ENCODE measurements at regions not wholly inside any gene's neighbourhood (a gene's known extent, or its start where the extent isn't known, plus 50 kb on each side); places are given as distances from the start of the nearest gene placed in this dataset.

GRCh38 chr18:1252936-1253335 is 348.3 kb downstream of the ADCYAP1 start:
- H3K9ac ChIP-seq (ENCODE audit: low read length): no peak overlapping the region
- H3K4me3 ChIP-seq (ENCODE audit: insufficient read depth in 1 of 2, low read depth in 1 of 2, low read length in 2 of 2): no peak overlapping the region
- H2BK12ac ChIP-seq (ENCODE audit: low read length in 2 of 2): no peak overlapping the region
- no peak for DNase-seq
- H2AK5ac ChIP-seq (ENCODE audit: low read length, severe bottlenecking): no peak overlapping the region
- H3K4ac ChIP-seq (ENCODE audit: low read depth in 1 of 2, low read length in 2 of 2): no peak overlapping the region
- no peaks in the 10 kb centered on the region for H3K27me3 ChIP-seq (ENCODE audit: control insufficient read depth in 1 of 2, insufficient read depth in 1 of 2, low read length in 2 of 2)
- no peak overlapping the region for H2BK120ac ChIP-seq (ENCODE audit: low read depth, low read length)
- H3K23ac ChIP-seq (ENCODE audit: low read length in 2 of 2): no peak overlapping the region
- no peaks in the 10 kb centered on the region for H3K4me1 ChIP-seq (ENCODE audit: control insufficient read depth, insufficient read depth, low read depth, low read length)
- no peak overlapping the region for H3K4me2 ChIP-seq (ENCODE audit: low read length, poor library complexity, severe bottlenecking)
- H3K36me3 ChIP-seq (ENCODE audit: control insufficient read depth in 1 of 2, insufficient read depth in 2 of 2, low read depth in 1 of 2, low read length in 2 of 2): no peaks in the 10 kb centered on the region
- H3K14ac ChIP-seq (ENCODE audit: low read length in 2 of 2): no peak overlapping the region
- no peaks in the 10 kb centered on the region for H3K9me3 ChIP-seq (ENCODE audit: control insufficient read depth, low read length)
- no peak overlapping the region for H4K91ac ChIP-seq (ENCODE audit: low read length)
- no peak overlapping the region for H2BK15ac ChIP-seq (ENCODE audit: low read depth, poor library complexity, severe bottlenecking)
- no peak overlapping the region for H2BK5ac ChIP-seq (ENCODE audit: low read depth, low read length, poor library complexity, severe bottlenecking)
- no peak overlapping the region for H4K8ac ChIP-seq (ENCODE audit: low read length)
- 67% methylated on average over 1 of the region's 1 CpG for WGBS
- H3K18ac ChIP-seq (ENCODE audit: low read depth in 1 of 2, low read length in 2 of 2): no peak overlapping the region
- no peak overlapping the region for H3K27ac ChIP-seq (ENCODE audit: low read length, poor library complexity, severe bottlenecking)
- no peaks in the 10 kb centered on the region for H3K79me1 ChIP-seq (replicated peaks; ENCODE audit: low read length, poor library complexity, severe bottlenecking)
- H2AFZ ChIP-seq (ENCODE audit: low read depth, low read length): no peak overlapping the region

DNA sequence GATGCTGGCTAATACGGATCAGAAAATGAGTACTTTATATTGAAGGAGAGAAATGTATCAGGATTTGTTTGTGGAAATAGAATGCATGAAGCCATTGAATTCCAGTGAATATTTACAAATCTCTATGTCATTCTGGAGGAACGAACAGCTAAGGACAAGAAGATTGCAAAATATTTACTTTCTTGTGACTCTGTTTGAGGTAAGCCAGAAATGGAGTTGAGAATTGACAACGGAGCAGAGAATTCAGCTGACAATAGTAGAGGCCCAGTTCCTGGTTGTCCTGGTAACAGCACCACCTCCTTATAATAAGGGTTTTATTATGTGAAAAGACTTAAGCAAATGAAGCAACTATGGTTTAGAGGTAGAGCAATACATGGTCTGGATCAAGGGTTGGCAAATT is 349.2 kb downstream of the ADCYAP1 start:
- Histone ChIP-seq H2BK120ac (ENCODE audit: low read depth, low read length) (no peak overlapping the region), H3K4me3 (ENCODE audit: insufficient read depth in 1 of 2, low read depth in 1 of 2, low read length in 2 of 2) (no peak overlapping the region), H3K36me3 (ENCODE audit: control insufficient read depth in 1 of 2, insufficient read depth in 2 of 2, low read depth in 1 of 2, low read length in 2 of 2) (no peaks in the 10 kb centered on the region), H3K4me2 (ENCODE audit: low read length, poor library complexity, severe bottlenecking) (no peak overlapping the region), H2BK5ac (ENCODE audit: low read depth, low read length, poor library complexity, severe bottlenecking) (no peak overlapping the region), H4K91ac (ENCODE audit: low read length) (no peak overlapping the region), H3K14ac (ENCODE audit: low read length in 2 of 2) (no peak overlapping the region), H2BK12ac (ENCODE audit: low read length in 2 of 2) (no peak overlapping the region), H3K4me1 (ENCODE audit: control insufficient read depth, insufficient read depth, low read depth, low read length) (no peaks in the 10 kb centered on the region), H2AFZ (ENCODE audit: low read depth, low read length) (no peak overlapping the region), H3K79me1 (replicated peaks; ENCODE audit: low read length, poor library complexity, severe bottlenecking) (no peaks in the 10 kb centered on the region), H4K8ac (ENCODE audit: low read length) (no peak overlapping the region), H3K9me3 (ENCODE audit: control insufficient read depth, low read length) (no peaks in the 10 kb centered on the region), H3K18ac (ENCODE audit: low read depth in 1 of 2, low read length in 2 of 2) (no peak overlapping the region), H2BK15ac (ENCODE audit: low read depth, poor library complexity, severe bottlenecking) (no peak overlapping the region), H3K4ac (ENCODE audit: low read depth in 1 of 2, low read length in 2 of 2) (no peak overlapping the region), H3K27me3 (ENCODE audit: control insufficient read depth in 1 of 2, insufficient read depth in 1 of 2, low read length in 2 of 2) (no peaks in the 10 kb centered on the region), H3K27ac (ENCODE audit: low read length, poor library complexity, severe bottlenecking) (no peak overlapping the region), H2AK5ac (ENCODE audit: low read length, severe bottlenecking) (no peak overlapping the region), H3K9ac (ENCODE audit: low read length) (no peak overlapping the region), H3K23ac (ENCODE audit: low read length in 2 of 2) (no peak overlapping the region)
- no peak for DNase-seq
- WGBS: 52% methylated on average over 3 of the region's 3 CpGs

GRCh38 chr18:1261054-1261453 is 356.4 kb downstream of the ADCYAP1 start:
- H3K27me3 ChIP-seq (ENCODE audit: control insufficient read depth in 1 of 2, insufficient read depth in 1 of 2, low read length in 2 of 2): no peaks in the 10 kb centered on the region
- no peak overlapping the region for H2BK15ac ChIP-seq (ENCODE audit: low read depth, poor library complexity, severe bottlenecking)
- H3K14ac ChIP-seq (ENCODE audit: low read length in 2 of 2): no peak overlapping the region
- WGBS: 83% methylated on average over 1 of the region's 3 CpGs
- no peak overlapping the region for H3K27ac ChIP-seq (ENCODE audit: low read length, poor library complexity, severe bottlenecking)
- no peak overlapping the region for H3K9ac ChIP-seq (ENCODE audit: low read length)
- no peak overlapping the region for H3K4me3 ChIP-seq (ENCODE audit: insufficient read depth in 1 of 2, low read depth in 1 of 2, low read length in 2 of 2)
- H3K18ac ChIP-seq (ENCODE audit: low read depth in 1 of 2, low read length in 2 of 2): no peak overlapping the region
- no peak overlapping the region for H4K91ac ChIP-seq (ENCODE audit: low read length)
- no peak overlapping the region for H4K8ac ChIP-seq (ENCODE audit: low read length)
- H3K4ac ChIP-seq (ENCODE audit: low read depth in 1 of 2, low read length in 2 of 2): no peak overlapping the region
- no peaks in the 10 kb centered on the region for H3K79me1 ChIP-seq (replicated peaks; ENCODE audit: low read length, poor library complexity, severe bottlenecking)
- H3K4me2 ChIP-seq (ENCODE audit: low read length, poor library complexity, severe bottlenecking): no peak overlapping the region
- H2BK12ac ChIP-seq (ENCODE audit: low read length in 2 of 2): no peak overlapping the region
- H2AK5ac ChIP-seq (ENCODE audit: low read length, severe bottlenecking): no peak overlapping the region
- no peak overlapping the region for H2AFZ ChIP-seq (ENCODE audit: low read depth, low read length)
- no peak overlapping the region for H2BK5ac ChIP-seq (ENCODE audit: low read depth, low read length, poor library complexity, severe bottlenecking)
- H3K9me3 ChIP-seq (ENCODE audit: control insufficient read depth, low read length): peaks cover 3% of the 10 kb centered on the region
- no peaks in the 10 kb centered on the region for H3K4me1 ChIP-seq (ENCODE audit: control insufficient read depth, insufficient read depth, low read depth, low read length)
- H3K36me3 ChIP-seq (ENCODE audit: control insufficient read depth in 1 of 2, insufficient read depth in 2 of 2, low read depth in 1 of 2, low read length in 2 of 2): no peaks in the 10 kb centered on the region
- no peak overlapping the region for H2BK120ac ChIP-seq (ENCODE audit: low read depth, low read length)
- no peak for DNase-seq
- no peak overlapping the region for H3K23ac ChIP-seq (ENCODE audit: low read length in 2 of 2)

- H3K36me3 ChIP-seq (ENCODE audit: control insufficient read depth in 1 of 2, insufficient read depth in 2 of 2, low read depth in 1 of 2, low read length in 2 of 2): no peaks in the 10 kb centered on the region
- H2AFZ ChIP-seq (ENCODE audit: low read depth, low read length): no peak overlapping the region
- H2BK120ac ChIP-seq (ENCODE audit: low read depth, low read length): no peak overlapping the region
- H3K18ac ChIP-seq (ENCODE audit: low read depth in 1 of 2, low read length in 2 of 2): no peak overlapping the region
- no peak overlapping the region for H4K8ac ChIP-seq (ENCODE audit: low read length)
- no peak overlapping the region for H3K4me3 ChIP-seq (ENCODE audit: insufficient read depth in 1 of 2, low read depth in 1 of 2, low read length in 2 of 2)
- H3K27me3 ChIP-seq (ENCODE audit: control insufficient read depth in 1 of 2, insufficient read depth in 1 of 2, low read length in 2 of 2): no peaks in the 10 kb centered on the region
- no peak overlapping the region for H4K91ac ChIP-seq (ENCODE audit: low read length)
- H3K79me1 ChIP-seq (replicated peaks; ENCODE audit: low read length, poor library complexity, severe bottlenecking): no peaks in the 10 kb centered on the region
- H2BK5ac ChIP-seq (ENCODE audit: low read depth, low read length, poor library complexity, severe bottlenecking): no peak overlapping the region
- no peak overlapping the region for H2AK5ac ChIP-seq (ENCODE audit: low read length, severe bottlenecking)
- H3K9ac ChIP-seq (ENCODE audit: low read length): no peak overlapping the region
- no peak for DNase-seq
- 63% methylated on average over 1 of the region's 2 CpGs for WGBS
- no peak overlapping the region for H2BK12ac ChIP-seq (ENCODE audit: low read length in 2 of 2)
- H2BK15ac ChIP-seq (ENCODE audit: low read depth, poor library complexity, severe bottlenecking): no peak overlapping the region
- H3K4me1 ChIP-seq (ENCODE audit: control insufficient read depth, insufficient read depth, low read depth, low read length): no peaks in the 10 kb centered on the region
- H3K14ac ChIP-seq (ENCODE audit: low read length in 2 of 2): no peak overlapping the region
- H3K27ac ChIP-seq (ENCODE audit: low read length, poor library complexity, severe bottlenecking): no peak overlapping the region
- no peak overlapping the region for H3K23ac ChIP-seq (ENCODE audit: low read length in 2 of 2)
- H3K4me2 ChIP-seq (ENCODE audit: low read length, poor library complexity, severe bottlenecking): no peak overlapping the region
- H3K9me3 ChIP-seq (ENCODE audit: control insufficient read depth, low read length): no peaks in the 10 kb centered on the region
- no peak overlapping the region for H3K4ac ChIP-seq (ENCODE audit: low read depth in 1 of 2, low read length in 2 of 2)
These were observed 362.4 kb downstream of the ADCYAP1 start for GRCh38 chr18:1267021-1267420.
